Caco-2 (cell line): ENCODE measurements at regions not wholly inside any gene's neighbourhood (a gene's known extent, or its start where the extent isn't known, plus 50 kb on each side); places are given as distances from the start of the nearest gene placed in this dataset.

Experiments used
- BruUV-seq: library from RNA; stranded (reverse); fragments of 400-500 nt; replicated peaks from 2 replicates; lab custom pipeline; 2021; lab: Mats Ljungman, UMichigan
- CTCF ChIA-PET: fragments of 300-600 bp; sonication (Branson Sonifier 250); formaldehyde crosslinking; loops from one replicate; lab custom pipeline; 2022; ENCODE audit warnings: antibody characterized with exemption; lab: Charles Lee
- POLR2A ChIA-PET: fragments of 300-600 bp; sonication (Branson Sonifier 250); formaldehyde crosslinking; loops from one replicate; lab custom pipeline; 2022; ENCODE audit warnings: antibody characterized with exemption; lab: Charles Lee
- DNase-seq, 2 experiments: peaks; one replicate each; pipeline versions ENCODE4 v3.0.0 to v3.0.0-alpha.2; 2020 to 2022
- H3K27me3 ChIP-seq: replicated peaks from 2 replicates; pipeline ENCODE4 v1.6.0; 2011; ENCODE audit warnings: low read length; ENCODE audit not compliant: control insufficient read depth, insufficient read depth
- H3K36me3 ChIP-seq: 2 replicates; pipeline ENCODE4 v1.5.1; 2011; ENCODE audit warnings: low read length; ENCODE audit not compliant: control insufficient read depth, insufficient read depth
- H3K4me1 ChIP-seq: fragments of 250-450 bp; sonication (Bioruptor Pico); 2 replicates; pipeline ENCODE4 v1.5.1; 2020; ENCODE audit warnings: mild to moderate bottlenecking
- H3K4me3 ChIP-seq: 2 replicates; pipeline ENCODE4 v1.5.1; 2011; ENCODE audit warnings: low read depth, mild to moderate bottlenecking, control low read depth, low read length
- H3K9me3 ChIP-seq: fragments of 250-450 bp; sonication (Bioruptor Pico); 2 replicates; pipeline ENCODE4 v1.5.1; 2020; ENCODE audit warnings: mild to moderate bottlenecking, moderate library complexity
- H3K27ac Mint-ChIP-seq: one replicate; pipeline ENCODE4 v1.8.0; 2022; ENCODE audit warnings: mixed read lengths; ENCODE audit not compliant: unreplicated experiment
- H3K27me3 Mint-ChIP-seq: one replicate; pipeline ENCODE4 v1.8.0; 2022; ENCODE audit warnings: mixed read lengths; ENCODE audit not compliant: insufficient read depth, unreplicated experiment
- H3K36me3 Mint-ChIP-seq: one replicate; pipeline ENCODE4 v1.8.0; 2022; ENCODE audit warnings: mild to moderate bottlenecking, mixed read lengths; ENCODE audit not compliant: insufficient read depth, unreplicated experiment
- H3K4me1 Mint-ChIP-seq: one replicate; pipeline ENCODE4 v1.8.0; 2022; ENCODE audit warnings: low read depth, mixed read lengths; ENCODE audit not compliant: unreplicated experiment
- H3K4me3 Mint-ChIP-seq: one replicate; pipeline ENCODE4 v1.8.0; 2022; ENCODE audit warnings: mild to moderate bottlenecking, moderate library complexity, mixed read lengths; ENCODE audit not compliant: unreplicated experiment
- H3K9me3 Mint-ChIP-seq: one replicate; pipeline ENCODE4 v1.8.0; 2022; ENCODE audit warnings: mixed read lengths; ENCODE audit not compliant: unreplicated experiment
- CTCF ChIP-seq, 2 experiments: fragments of 200-600 bp in 1 of 2; IDR thresholded peaks; 1 replicate in 1 of 2; 2 replicates in 1 of 2; pipeline versions ENCODE4 v1.5.1 to v1.8.0; 2011 to 2022; ENCODE audit warnings: antibody characterized with exemption in 1 of 2, control low read depth in 1 of 2, inconsistent platforms in 1 of 2, low read depth in 1 of 2, low read length in 1 of 2, mild to moderate bottlenecking in 1 of 2, moderate library complexity in 1 of 2; ENCODE audit not compliant: insufficient read depth in 1 of 2, severe bottlenecking in 1 of 2, unreplicated experiment in 1 of 2
- intact Hi-C: fragments of 100-400 bp; cut with micrococcal nuclease; formaldehyde crosslinking; loops from one replicate; pipeline ENCODE4 v1.10.0; 2022; ENCODE audit not compliant: unreplicated experiment

GRCh38 chr6:110041126-110041525, 63.0 kb downstream of the GPR6 start:
- no peak overlapping the region for H3K4me3 Mint-ChIP-seq
- intact Hi-C loops, result no loop called here
- H3K4me1 Mint-ChIP-seq, result peaks cover 12% of the 10 kb centered on the region
- H3K36me3 Mint-ChIP-seq, result no peaks in the 10 kb centered on the region
- no peak for TF ChIP-seq CTCF (IDR thresholded peaks at IDR 0.05; ENCODE audit: insufficient read depth in 1 of 2, low read depth in 1 of 2, low read length in 1 of 2, severe bottlenecking in 1 of 2, unreplicated experiment in 1 of 2)
- ChIA-PET POLR2A (interaction anchor here (0.5 kb wide), 1 partner anchor 1515 kb away, joined by 3 read pairs; no protein-coding TSS in a partner anchor), CTCF (no interaction called here)
- H3K36me3 ChIP-seq, result no peaks in the 10 kb centered on the region
- H3K9me3 Mint-ChIP-seq, result no peaks in the 10 kb centered on the region
- H3K4me1 ChIP-seq, result no peaks in the 10 kb centered on the region
- no peak overlapping the region for H3K27ac Mint-ChIP-seq
- no TSS peak for BruUV-seq
- no peaks in the 10 kb centered on the region; the same call in 1 of the 2 replicates for H3K27me3 ChIP-seq
- H3K9me3 ChIP-seq, result no peaks in the 10 kb centered on the region; the same call in 1 of the 2 replicates
- H3K27me3 Mint-ChIP-seq, result peaks cover 8% of the 10 kb centered on the region
- no peak overlapping the region for H3K4me3 ChIP-seq
- DNase-seq, result no peak

GRCh38 chr6:110041830-110042229, 63.7 kb downstream of the GPR6 start:
- CTCF ChIA-PET, result no interaction called here
- DNase-seq, result no peak
- Mint-ChIP-seq H3K27ac (no peak overlapping the region), H3K36me3 (no peaks in the 10 kb centered on the region), H3K4me3 (no peak overlapping the region), H3K9me3 (no peaks in the 10 kb centered on the region), H3K27me3 (peaks cover 8% of the 10 kb centered on the region), H3K4me1 (peaks cover 12% of the 10 kb centered on the region)
- no peaks in the 10 kb centered on the region for H3K36me3 ChIP-seq
- POLR2A ChIA-PET, result no interaction called here
- H3K4me1 ChIP-seq, result no peaks in the 10 kb centered on the region
- intact Hi-C loops, result no loop called here
- no peak for TF ChIP-seq CTCF (IDR thresholded peaks at IDR 0.05; ENCODE audit: insufficient read depth in 1 of 2, low read depth in 1 of 2, low read length in 1 of 2, severe bottlenecking in 1 of 2, unreplicated experiment in 1 of 2)
- H3K4me3 ChIP-seq, result no peak overlapping the region
- no TSS peak for BruUV-seq
- no peaks in the 10 kb centered on the region; the same call in 1 of the 2 replicates for H3K27me3 ChIP-seq
- H3K9me3 ChIP-seq, result no peaks in the 10 kb centered on the region; the same call in 1 of the 2 replicates

- TF ChIP-seq CTCF (IDR thresholded peaks at IDR 0.05; ENCODE audit: insufficient read depth in 1 of 2, low read depth in 1 of 2, low read length in 1 of 2, severe bottlenecking in 1 of 2, unreplicated experiment in 1 of 2), result no peak
- POLR2A ChIA-PET, result no interaction called here
- Mint-ChIP-seq H3K36me3 (no peaks in the 10 kb centered on the region), H3K27me3 (peaks cover 9% of the 10 kb centered on the region), H3K27ac (no peak overlapping the region), H3K4me1 (peaks cover 12% of the 10 kb centered on the region), H3K9me3 (no peaks in the 10 kb centered on the region), H3K4me3 (no peak overlapping the region)
- intact Hi-C loops, result no loop called here
- Histone ChIP-seq H3K27me3 (no peaks in the 10 kb centered on the region; the same call in 1 of the 2 replicates), H3K36me3 (no peaks in the 10 kb centered on the region), H3K4me1 (no peaks in the 10 kb centered on the region), H3K4me3 (no peak overlapping the region), H3K9me3 (no peaks in the 10 kb centered on the region; the same call in 1 of the 2 replicates)
- CTCF ChIA-PET, result no interaction called here
- DNase-seq, result no peak
- no TSS peak for BruUV-seq
These were observed 64.7 kb downstream of the GPR6 start for GRCh38 chr6:110042670-110043296.
